ENCODE measurements at regions not wholly inside any gene's neighbourhood (a gene's known extent, or its start where the extent isn't known, plus 50 kb on each side); places are given as distances from the start of the nearest gene placed in this dataset.

GRCh38 chr18:75582940-75583339, 155.4 kb upstream of the SMIM21 start:
- TF ChIP-seq FOXM1 (IDR thresholded peaks at IDR 0.05; ENCODE audit: borderline replicate concordance, low read depth) (no peak), REST (IDR thresholded peaks at IDR 0.05; ENCODE audit: low read depth) (no peak), CEBPB (IDR thresholded peaks at IDR 0.05) (no peak), EP300 (IDR thresholded peaks at IDR 0.05; ENCODE audit: borderline replicate concordance) (no peak), MAX (IDR thresholded peaks at IDR 0.05) (no peak), TEAD4 (IDR thresholded peaks at IDR 0.05) (no peak), YY1 (IDR thresholded peaks at IDR 0.05; ENCODE audit: low read depth) (no peak), TAF1 (IDR thresholded peaks at IDR 0.05; ENCODE audit: low read depth) (no peak), CREB1 (IDR thresholded peaks at IDR 0.05; ENCODE audit: low read depth) (no peak), ZBTB7A (IDR thresholded peaks at IDR 0.05; ENCODE audit: low read depth) (no peak), NFIC (IDR thresholded peaks at IDR 0.05) (no peak), USF1 (IDR thresholded peaks at IDR 0.05) (no peak)

DNA sequence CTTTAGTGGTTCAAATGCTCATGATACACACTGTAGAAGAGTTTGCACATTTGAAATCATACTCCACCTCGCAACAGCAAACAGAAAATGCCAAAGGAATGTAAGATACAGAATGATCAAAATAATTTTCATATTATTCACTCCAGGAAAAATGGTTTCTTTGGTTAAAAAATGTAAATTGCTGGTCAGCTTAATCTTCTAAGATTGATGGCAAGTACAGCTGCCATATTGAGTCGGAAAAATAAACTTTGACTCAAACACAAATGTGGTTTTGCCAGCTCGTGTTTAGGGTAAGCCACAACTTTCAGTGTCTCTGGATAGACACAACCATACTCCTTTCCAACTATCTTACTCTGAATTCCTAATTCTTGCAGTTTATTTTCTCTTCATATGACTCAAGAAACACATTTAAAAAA, 154.9 kb upstream of the SMIM21 start:
- TF ChIP-seq EP300 (IDR thresholded peaks at IDR 0.05; ENCODE audit: borderline replicate concordance) (no peak), TAF1 (IDR thresholded peaks at IDR 0.05; ENCODE audit: low read depth) (no peak), MAX (IDR thresholded peaks at IDR 0.05) (no peak), RAD21 (IDR thresholded peaks at IDR 0.05; ENCODE audit: low read depth) (no peak), CEBPB (IDR thresholded peaks at IDR 0.05) (no peak), EGR1 (IDR thresholded peaks at IDR 0.05) (no peak), ZBTB7A (IDR thresholded peaks at IDR 0.05; ENCODE audit: low read depth) (no peak), CREB1 (IDR thresholded peaks at IDR 0.05; ENCODE audit: low read depth) (no peak), FOXM1 (IDR thresholded peaks at IDR 0.05; ENCODE audit: borderline replicate concordance, low read depth) (no peak), REST (IDR thresholded peaks at IDR 0.05; ENCODE audit: low read depth) (no peak), TCF12 (IDR thresholded peaks at IDR 0.05; ENCODE audit: low read depth) (no peak), TEAD4 (IDR thresholded peaks at IDR 0.05) (no peak), USF1 (IDR thresholded peaks at IDR 0.05) (no peak), NFIC (IDR thresholded peaks at IDR 0.05) (no peak), YY1 (IDR thresholded peaks at IDR 0.05; ENCODE audit: low read depth) (no peak)

DNA sequence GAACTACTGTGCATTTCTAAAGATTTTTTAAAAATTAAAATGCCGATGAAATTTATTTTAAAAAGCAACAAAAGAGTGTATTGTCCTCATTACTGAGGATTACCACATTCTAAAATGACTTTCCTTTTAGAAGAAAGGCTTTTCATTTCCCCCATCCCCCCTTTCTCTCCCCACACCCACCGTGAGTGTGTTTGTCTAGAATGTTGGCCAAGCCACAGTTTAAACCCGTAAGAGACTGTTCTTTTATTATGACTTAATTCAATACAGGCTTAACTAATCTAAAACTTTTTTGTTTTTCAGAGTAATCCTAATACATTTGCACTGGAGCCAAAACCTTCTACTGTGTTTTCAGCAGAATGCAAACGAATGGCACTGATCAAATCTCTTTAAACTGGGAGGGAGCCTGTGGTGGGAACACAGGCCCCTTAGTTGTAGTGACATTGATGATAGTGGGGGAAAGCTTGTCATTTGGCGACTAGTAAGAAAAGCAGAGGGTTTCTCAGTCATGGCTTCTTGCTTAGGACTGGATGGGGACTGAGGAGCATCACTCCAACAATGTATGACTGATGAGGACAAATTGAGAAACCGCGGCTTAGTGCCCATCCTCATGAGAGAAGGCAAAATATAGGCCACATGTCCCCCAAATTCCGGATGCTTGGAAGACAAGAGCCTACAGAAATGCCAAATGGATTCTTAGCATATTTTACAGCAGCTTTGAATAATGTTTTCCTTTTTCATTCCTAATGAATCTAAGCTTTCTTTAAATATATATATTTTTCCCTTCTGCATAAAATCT, 154.0 kb upstream of the SMIM21 start:
- TF ChIP-seq ZBTB7A (IDR thresholded peaks at IDR 0.05; ENCODE audit: low read depth) (no peak), YY1 (IDR thresholded peaks at IDR 0.05; ENCODE audit: low read depth) (no peak), FOXM1 (IDR thresholded peaks at IDR 0.05; ENCODE audit: borderline replicate concordance, low read depth) (no peak), MAX (IDR thresholded peaks at IDR 0.05) (no peak), EGR1 (IDR thresholded peaks at IDR 0.05) (no peak), CEBPB (IDR thresholded peaks at IDR 0.05) (no peak), TEAD4 (IDR thresholded peaks at IDR 0.05) (no peak)

DNA sequence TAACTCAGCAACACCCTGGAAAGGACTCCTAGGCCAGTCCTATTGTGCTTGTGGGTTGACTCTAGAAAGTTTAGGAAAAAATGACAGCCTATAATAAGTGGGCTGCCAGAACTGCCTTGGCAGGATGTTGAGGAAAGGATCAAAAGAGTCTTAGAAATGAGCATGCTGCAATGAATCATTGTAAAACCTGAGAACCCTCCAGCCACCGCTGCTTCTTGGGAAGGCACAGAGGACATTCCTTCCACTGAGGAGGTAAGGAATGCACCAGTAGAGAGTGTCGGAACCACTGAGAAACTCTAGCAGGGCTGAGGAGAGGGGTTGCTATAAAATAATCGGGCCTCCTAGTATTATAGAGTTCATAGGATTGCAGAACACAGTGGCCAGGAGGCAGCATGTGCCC, 146.7 kb upstream of the SMIM21 start:
- no peak for TF ChIP-seq RAD21 (IDR thresholded peaks at IDR 0.05; ENCODE audit: low read depth)
- no peak for TF ChIP-seq NFIC (IDR thresholded peaks at IDR 0.05)
- TF ChIP-seq EGR1 (IDR thresholded peaks at IDR 0.05), result no peak
- no peak for TF ChIP-seq CREB1 (IDR thresholded peaks at IDR 0.05; ENCODE audit: low read depth)
- no peak for TF ChIP-seq YY1 (IDR thresholded peaks at IDR 0.05; ENCODE audit: low read depth)
- TF ChIP-seq TCF12 (IDR thresholded peaks at IDR 0.05; ENCODE audit: low read depth), result no peak
- no peak for TF ChIP-seq USF1 (IDR thresholded peaks at IDR 0.05)
- TF ChIP-seq EP300 (IDR thresholded peaks at IDR 0.05; ENCODE audit: borderline replicate concordance), result no peak
- no peak for TF ChIP-seq FOXM1 (IDR thresholded peaks at IDR 0.05; ENCODE audit: borderline replicate concordance, low read depth)
- TF ChIP-seq ZBTB7A (IDR thresholded peaks at IDR 0.05; ENCODE audit: low read depth), result no peak
- TF ChIP-seq TAF1 (IDR thresholded peaks at IDR 0.05; ENCODE audit: low read depth), result no peak
- no peak for TF ChIP-seq CEBPB (IDR thresholded peaks at IDR 0.05)
- TF ChIP-seq REST (IDR thresholded peaks at IDR 0.05; ENCODE audit: low read depth), result no peak
- TF ChIP-seq MAX (IDR thresholded peaks at IDR 0.05), result no peak
- TF ChIP-seq TEAD4 (IDR thresholded peaks at IDR 0.05), result no peak

Measured in Ishikawa (cell line).